Natural killer cell (primary cell): ENCODE measurements at regions not wholly inside any gene's neighbourhood (a gene's known extent, or its start where the extent isn't known, plus 50 kb on each side); places are given as distances from the start of the nearest gene placed in this dataset.

Experiments used
- ATAC-seq, 3 donors: fragments of 150-1000 bp in 2 of 3; fragments of 200-7000 bp in 1 of 3; cut with Tn5 transposase; 1 replicate in 1 of 3; 2 replicates in 2 of 3; pipeline ENCODE4 v1.10.0; 2021; ENCODE audit warnings: mild to moderate bottlenecking in 2 of 3, moderate library complexity in 2 of 3
- DNase-seq, 2 donors: peaks; one replicate each; pipeline versions ENCODE4 v3.0.0 to v3.0.0-alpha.2; 2013 to 2021; ENCODE audit warnings: mixed read lengths in 1 of 2
- H3K27ac ChIP-seq: one replicate; pipeline ENCODE4 v1.5.1; 2013; ENCODE audit warnings: mild to moderate bottlenecking, low read length
- H3K27me3 ChIP-seq: one replicate; pipeline ENCODE4 v1.6.1; 2013; ENCODE audit warnings: low read length; ENCODE audit not compliant: control insufficient read depth, insufficient read depth
- H3K36me3 ChIP-seq: one replicate; pipeline ENCODE4 v1.6.1; 2013; ENCODE audit warnings: low read length; ENCODE audit not compliant: control insufficient read depth, insufficient read depth
- H3K4me1 ChIP-seq: one replicate; pipeline ENCODE4 v1.6.1; 2013; ENCODE audit warnings: low read length; ENCODE audit not compliant: control insufficient read depth, insufficient read depth
- H3K4me3 ChIP-seq: one replicate; pipeline ENCODE4 v1.5.1; 2013; ENCODE audit warnings: low read length
- H3K9me3 ChIP-seq: one replicate; pipeline ENCODE4 v1.6.1; 2013; ENCODE audit warnings: low read length; ENCODE audit not compliant: control insufficient read depth, insufficient read depth
- H3K27ac Mint-ChIP-seq, 2 donors: one replicate each; pipeline ENCODE4 v1.8.0; 2022; ENCODE audit warnings: mild to moderate bottlenecking in 2 of 2, mixed read lengths in 2 of 2, moderate library complexity in 1 of 2
- H3K27me3 Mint-ChIP-seq, 2 donors: one replicate each; pipeline ENCODE4 v1.8.0; 2022; ENCODE audit warnings: low read depth in 2 of 2, mixed read lengths in 2 of 2
- H3K36me3 Mint-ChIP-seq: one replicate; pipeline ENCODE4 v1.8.0; 2022; ENCODE audit warnings: mixed read lengths
- H3K4me1 Mint-ChIP-seq, 2 donors: one replicate each; pipeline ENCODE4 v1.8.0; 2022; ENCODE audit warnings: mixed read lengths in 2 of 2
- H3K4me3 Mint-ChIP-seq: one replicate; pipeline ENCODE4 v1.8.0; 2022; ENCODE audit warnings: mild to moderate bottlenecking, moderate library complexity, mixed read lengths
- H3K9me3 Mint-ChIP-seq, 2 donors: one replicate each; pipeline ENCODE4 v1.8.0; 2022; ENCODE audit warnings: mixed read lengths in 2 of 2
- CTCF ChIP-seq: fragments of 200-600 bp; IDR thresholded peaks from one replicate; pipeline ENCODE4 v1.8.0; 2022; ENCODE audit warnings: antibody characterized with exemption
- WGBS: methylation state at CpG from one replicate; pipeline ENCODE4 v1.1.7; 2013; ENCODE audit warnings: missing lambda C conversion rate; ENCODE audit not compliant: insufficient coverage; 5-methylcytosine and 5-hydroxymethylcytosine counted together
- intact Hi-C: fragments of 100-400 bp; cut with micrococcal nuclease; formaldehyde crosslinking; loops from one replicate; pipeline ENCODE4 v1.14.2; 2022

DNA sequence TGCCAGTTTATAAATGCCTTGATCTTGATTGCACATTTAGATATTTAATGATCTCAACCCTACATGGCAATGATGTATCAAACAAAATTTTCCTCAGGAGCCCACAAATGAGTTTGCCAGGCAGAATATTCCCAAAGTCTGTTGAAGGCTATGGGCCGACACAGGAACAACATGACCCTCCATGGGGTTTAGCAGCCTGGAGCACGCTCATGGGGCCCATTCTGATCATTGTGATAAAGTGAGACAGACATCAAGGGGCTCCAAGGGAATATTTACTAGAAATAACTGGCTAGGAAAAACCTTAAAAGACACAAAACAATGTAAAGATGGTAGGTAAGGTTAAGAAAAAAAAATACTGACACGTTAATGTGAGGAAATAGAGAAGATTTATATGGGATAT, 485.4 kb downstream of the PLCL1 start:
- no peak overlapping the region for H3K4me3 Mint-ChIP-seq
- Histone ChIP-seq H3K27ac (no peak overlapping the region), H3K27me3 (peaks cover 2% of the 10 kb centered on the region), H3K4me3 (no peak overlapping the region), H3K9me3 (no peaks in the 10 kb centered on the region), H3K36me3 (no peaks in the 10 kb centered on the region), H3K4me1 (no peaks in the 10 kb centered on the region)
- intact Hi-C loops: no loop called here
- no peaks in the 10 kb centered on the region for H3K4me1 Mint-ChIP-seq
- no peak overlapping the region for H3K27ac Mint-ChIP-seq
- DNase-seq (no peak), ATAC-seq (no peak)
- H3K27me3 Mint-ChIP-seq: peaks cover 5 to 27% of the 10 kb centered on the region in 2 donors
- 97% methylated on average over 2 of the region's 3 CpGs for WGBS
- no peaks in the 10 kb centered on the region for H3K9me3 Mint-ChIP-seq
- H3K36me3 Mint-ChIP-seq: no peaks in the 10 kb centered on the region
- TF ChIP-seq CTCF: no peak

GRCh38 chr2:198287706-198288105, 483.3 kb downstream of the PLCL1 start:
- H3K27ac ChIP-seq: no peak overlapping the region
- peaks cover 2% of the 10 kb centered on the region for H3K27me3 ChIP-seq
- no peaks in the 10 kb centered on the region for H3K36me3 Mint-ChIP-seq
- intact Hi-C loops: no loop called here
- DNase-seq: no peak
- no peak for TF ChIP-seq CTCF
- no peak overlapping the region for H3K27ac Mint-ChIP-seq
- no peak overlapping the region for H3K4me3 Mint-ChIP-seq
- H3K27me3 Mint-ChIP-seq: peaks cover 7 to 40% of the 10 kb centered on the region in 2 donors
- no peak for ATAC-seq
- no peaks in the 10 kb centered on the region for H3K4me1 Mint-ChIP-seq
- H3K4me1 ChIP-seq: no peaks in the 10 kb centered on the region
- no peaks in the 10 kb centered on the region for H3K9me3 ChIP-seq
- H3K4me3 ChIP-seq: no peak overlapping the region
- no peaks in the 10 kb centered on the region for H3K9me3 Mint-ChIP-seq
- WGBS: 33% methylated on average over 2 of the region's 2 CpGs
- H3K36me3 ChIP-seq: no peaks in the 10 kb centered on the region

- no peak overlapping the region for H3K27ac Mint-ChIP-seq
- H3K36me3 ChIP-seq: no peaks in the 10 kb centered on the region
- intact Hi-C loops: no loop called here
- no peak for TF ChIP-seq CTCF
- no peaks in the 10 kb centered on the region for H3K4me1 Mint-ChIP-seq
- H3K4me3 ChIP-seq: no peak overlapping the region
- no peaks in the 10 kb centered on the region for H3K9me3 Mint-ChIP-seq
- H3K4me3 Mint-ChIP-seq: no peak overlapping the region
- H3K36me3 Mint-ChIP-seq: no peaks in the 10 kb centered on the region
- no peak overlapping the region for H3K27ac ChIP-seq
- no peaks in the 10 kb centered on the region for H3K4me1 ChIP-seq
- 85% methylated on average over 5 of the region's 5 CpGs for WGBS
- DNase-seq (no peak), ATAC-seq (no peak)
- H3K9me3 ChIP-seq: no peaks in the 10 kb centered on the region
- H3K27me3 Mint-ChIP-seq: peaks cover 12 to 51% of the 10 kb centered on the region in 2 donors
- H3K27me3 ChIP-seq: peaks cover 2% of the 10 kb centered on the region
These were observed 480.8 kb downstream of the PLCL1 start for GRCh38 chr2:198285216-198285615.

GRCh38 chr2:198283146-198283545, 478.8 kb downstream of the PLCL1 start:
- H3K4me3 Mint-ChIP-seq: no peak overlapping the region
- peaks cover 12 to 51% of the 10 kb centered on the region in 2 donors for H3K27me3 Mint-ChIP-seq
- H3K27ac Mint-ChIP-seq: no peak overlapping the region
- H3K27ac ChIP-seq: no peak overlapping the region
- ATAC-seq: no peak
- intact Hi-C loops: no loop called here
- no peak overlapping the region for H3K4me3 ChIP-seq
- no peaks in the 10 kb centered on the region for H3K9me3 ChIP-seq
- no peaks in the 10 kb centered on the region for H3K9me3 Mint-ChIP-seq
- no peaks in the 10 kb centered on the region for H3K36me3 ChIP-seq
- H3K36me3 Mint-ChIP-seq: no peaks in the 10 kb centered on the region
- no peak for TF ChIP-seq CTCF
- no peaks in the 10 kb centered on the region for H3K4me1 Mint-ChIP-seq
- H3K27me3 ChIP-seq: peaks cover 2% of the 10 kb centered on the region
- 75% methylated on average over 1 of the region's 2 CpGs for WGBS
- DNase-seq: no peak
- no peaks in the 10 kb centered on the region for H3K4me1 ChIP-seq
